ENCODE measurements at regions not wholly inside any gene's neighbourhood (a gene's known extent, or its start where the extent isn't known, plus 50 kb on each side); places are given as distances from the start of the nearest gene placed in this dataset.

GRCh38 chr6:1003394-1004160 lies 308.3 kb upstream of the FOXQ1 start:
- H3K4me3 ChIP-seq (ENCODE audit: low read length), result no peak overlapping the region
- TF ChIP-seq, protein P1, sequence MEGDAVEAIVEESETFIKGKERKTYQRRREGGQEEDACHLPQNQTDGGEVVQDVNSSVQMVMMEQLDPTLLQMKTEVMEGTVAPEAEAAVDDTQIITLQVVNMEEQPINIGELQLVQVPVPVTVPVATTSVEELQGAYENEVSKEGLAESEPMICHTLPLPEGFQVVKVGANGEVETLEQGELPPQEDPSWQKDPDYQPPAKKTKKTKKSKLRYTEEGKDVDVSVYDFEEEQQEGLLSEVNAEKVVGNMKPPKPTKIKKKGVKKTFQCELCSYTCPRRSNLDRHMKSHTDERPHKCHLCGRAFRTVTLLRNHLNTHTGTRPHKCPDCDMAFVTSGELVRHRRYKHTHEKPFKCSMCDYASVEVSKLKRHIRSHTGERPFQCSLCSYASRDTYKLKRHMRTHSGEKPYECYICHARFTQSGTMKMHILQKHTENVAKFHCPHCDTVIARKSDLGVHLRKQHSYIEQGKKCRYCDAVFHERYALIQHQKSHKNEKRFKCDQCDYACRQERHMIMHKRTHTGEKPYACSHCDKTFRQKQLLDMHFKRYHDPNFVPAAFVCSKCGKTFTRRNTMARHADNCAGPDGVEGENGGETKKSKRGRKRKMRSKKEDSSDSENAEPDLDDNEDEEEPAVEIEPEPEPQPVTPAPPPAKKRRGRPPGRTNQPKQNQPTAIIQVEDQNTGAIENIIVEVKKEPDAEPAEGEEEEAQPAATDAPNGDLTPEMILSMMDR (conservative IDR thresholded peaks at IDR 0.05; ENCODE audit: low read length), result no peak
- no peak for DNase-seq (ENCODE audit: low read depth)

- no peak for DNase-seq (ENCODE audit: low read depth)
- TF ChIP-seq, protein P1 (conservative IDR thresholded peaks at IDR 0.05; ENCODE audit: low read length), result no peak
- no peak overlapping the region for H3K4me3 ChIP-seq (ENCODE audit: low read length)
Observed at GRCh38 chr6:1002989-1003388, 308.9 kb upstream of the FOXQ1 start.

DNA sequence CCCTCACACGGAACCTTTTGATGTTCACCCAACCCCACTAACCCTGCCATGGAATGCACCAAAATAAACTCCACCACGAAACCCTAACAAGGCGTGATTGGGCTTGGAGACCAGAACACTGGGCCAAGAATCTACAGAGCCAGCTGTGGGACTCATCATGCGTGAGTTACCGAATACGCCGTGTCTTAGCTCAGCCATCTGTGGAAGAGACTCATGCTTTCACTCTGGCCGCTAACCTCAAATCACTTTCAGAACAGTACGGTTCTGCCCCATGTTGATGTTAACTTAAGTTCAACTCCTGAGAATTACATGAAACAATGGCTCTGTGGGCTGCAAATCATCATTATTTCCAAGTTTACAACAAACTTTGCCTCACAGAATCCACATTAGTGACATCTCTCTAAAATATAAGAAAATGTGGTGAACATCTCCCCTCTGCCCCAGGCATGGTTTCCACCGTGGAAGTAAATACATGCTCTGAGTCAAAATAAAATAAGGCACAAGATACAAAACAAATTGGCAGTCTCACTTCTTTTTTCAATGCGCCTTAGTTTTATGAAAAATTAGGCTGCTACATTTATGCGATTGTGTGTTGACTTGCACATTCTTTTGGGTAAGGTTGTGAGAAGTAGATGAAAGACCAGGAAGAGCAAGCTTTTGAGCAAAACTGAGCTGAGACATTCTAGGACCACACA lies 308.9 kb upstream of the EXOC2 start:
- DNase-seq (ENCODE audit: low read depth), result peak; percentile 70
- TF ChIP-seq, protein P1 (conservative IDR thresholded peaks at IDR 0.05; ENCODE audit: low read length), result no peak
- no peak overlapping the region for H3K4me3 ChIP-seq (ENCODE audit: low read length)

DNA sequence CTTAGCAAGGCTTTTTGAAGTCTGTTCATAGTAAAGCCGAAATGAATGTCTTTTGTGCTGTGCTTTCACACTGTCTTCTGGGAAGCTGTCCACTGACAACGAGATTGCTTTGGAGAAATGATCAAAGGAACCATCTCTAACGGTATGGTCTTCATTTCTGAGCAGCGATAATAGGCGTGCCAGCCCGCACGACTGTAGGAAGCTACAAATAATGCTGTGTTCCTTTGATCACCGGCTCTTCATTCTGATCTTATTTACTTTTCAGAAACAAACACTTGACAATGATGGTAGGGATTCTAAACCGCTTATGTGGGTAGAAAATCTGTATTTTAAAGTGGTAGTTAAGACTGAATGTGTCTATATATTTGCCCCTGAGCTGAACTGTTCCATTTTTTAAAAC lies 306.6 kb upstream of the EXOC2 start:
- no peak overlapping the region for H3K4me3 ChIP-seq (ENCODE audit: low read length)
- no peak for DNase-seq (ENCODE audit: low read depth)
- TF ChIP-seq, protein P1 (conservative IDR thresholded peaks at IDR 0.05; ENCODE audit: low read length), result no peak

DNA sequence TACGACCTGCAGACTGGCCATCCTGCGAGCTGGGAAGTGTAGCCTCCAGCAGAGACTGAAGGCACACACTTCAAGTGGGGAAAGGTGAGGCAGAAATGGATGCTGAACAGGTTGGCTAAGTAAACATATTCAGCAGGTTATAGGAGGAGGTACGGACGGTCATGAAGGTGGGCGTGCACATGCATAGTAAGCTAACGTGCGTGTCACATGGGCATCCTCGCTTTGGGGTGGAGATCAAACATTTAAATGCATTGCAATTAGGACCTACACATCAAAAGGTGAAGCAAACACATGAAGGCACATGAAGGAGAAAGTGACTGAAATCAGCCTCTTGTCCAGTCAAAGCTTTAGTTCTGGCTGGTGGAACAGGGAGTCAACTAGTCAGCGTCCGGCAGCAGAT lies 305.6 kb upstream of the EXOC2 start:
- H3K4me3 ChIP-seq (ENCODE audit: low read length), result no peak overlapping the region
- no peak for DNase-seq (ENCODE audit: low read depth)
- TF ChIP-seq, protein P1 (conservative IDR thresholded peaks at IDR 0.05; ENCODE audit: low read length), result no peak

GRCh38 chr6:996271-996852 lies 303.4 kb upstream of the EXOC2 start:
- no peak for DNase-seq (ENCODE audit: low read depth)
- TF ChIP-seq, protein P1 (conservative IDR thresholded peaks at IDR 0.05; ENCODE audit: low read length), result no peak
- no peak overlapping the region for H3K4me3 ChIP-seq (ENCODE audit: low read length)
